ENCODE measurements at regions not wholly inside any gene's neighbourhood (a gene's known extent, or its start where the extent isn't known, plus 50 kb on each side); places are given as distances from the start of the nearest gene placed in this dataset.
"Not testable (repeated sequence)": the region's sequence is repeated elsewhere in the genome, so short reads cannot be mapped to it uniquely, and the experiment has no call there.

GRCh38 chr5:119752921-119753886 is 123.8 kb downstream of the FAM170A start:
- Mint-ChIP-seq H3K9me3 (ENCODE audit: unreplicated experiment) (no peaks in the 10 kb centered on the region), H3K36me3 (ENCODE audit: low read depth, unreplicated experiment) (no peaks in the 10 kb centered on the region), H3K27me3 (ENCODE audit: unreplicated experiment) (peaks cover 2% of the 10 kb centered on the region), H3K4me3 (ENCODE audit: unreplicated experiment) (no peak overlapping the region), H3K4me1 (ENCODE audit: unreplicated experiment) (no peaks in the 10 kb centered on the region), H3K27ac (ENCODE audit: unreplicated experiment) (no peak overlapping the region)
- TF ChIP-seq, protein P1, sequence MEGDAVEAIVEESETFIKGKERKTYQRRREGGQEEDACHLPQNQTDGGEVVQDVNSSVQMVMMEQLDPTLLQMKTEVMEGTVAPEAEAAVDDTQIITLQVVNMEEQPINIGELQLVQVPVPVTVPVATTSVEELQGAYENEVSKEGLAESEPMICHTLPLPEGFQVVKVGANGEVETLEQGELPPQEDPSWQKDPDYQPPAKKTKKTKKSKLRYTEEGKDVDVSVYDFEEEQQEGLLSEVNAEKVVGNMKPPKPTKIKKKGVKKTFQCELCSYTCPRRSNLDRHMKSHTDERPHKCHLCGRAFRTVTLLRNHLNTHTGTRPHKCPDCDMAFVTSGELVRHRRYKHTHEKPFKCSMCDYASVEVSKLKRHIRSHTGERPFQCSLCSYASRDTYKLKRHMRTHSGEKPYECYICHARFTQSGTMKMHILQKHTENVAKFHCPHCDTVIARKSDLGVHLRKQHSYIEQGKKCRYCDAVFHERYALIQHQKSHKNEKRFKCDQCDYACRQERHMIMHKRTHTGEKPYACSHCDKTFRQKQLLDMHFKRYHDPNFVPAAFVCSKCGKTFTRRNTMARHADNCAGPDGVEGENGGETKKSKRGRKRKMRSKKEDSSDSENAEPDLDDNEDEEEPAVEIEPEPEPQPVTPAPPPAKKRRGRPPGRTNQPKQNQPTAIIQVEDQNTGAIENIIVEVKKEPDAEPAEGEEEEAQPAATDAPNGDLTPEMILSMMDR (IDR thresholded peaks at IDR 0.05; ENCODE audit: unreplicated experiment), result no peak
- no peak for DNase-seq (ENCODE audit: low spot score)

DNA sequence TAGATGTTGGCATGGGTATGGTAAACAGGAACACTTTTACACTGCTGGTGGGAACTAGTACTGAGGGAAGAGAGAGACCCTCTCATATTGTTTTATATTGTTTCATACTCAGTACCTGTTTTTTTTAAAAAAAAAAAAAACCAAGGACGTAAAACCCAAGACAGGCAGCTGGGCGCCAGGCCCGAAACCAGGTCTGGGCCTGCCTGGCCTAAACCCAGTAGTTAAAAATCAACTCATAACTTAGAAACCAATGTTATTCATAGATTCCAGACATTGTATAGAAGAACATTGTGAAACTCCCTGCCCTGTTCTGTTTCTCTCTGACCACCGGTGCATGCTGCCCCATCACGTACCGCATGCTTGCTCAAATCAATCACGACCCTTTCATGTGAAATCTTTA is 125.5 kb downstream of the FAM170A start:
- H3K4me3 Mint-ChIP-seq (ENCODE audit: unreplicated experiment); H3K9me3 Mint-ChIP-seq (ENCODE audit: unreplicated experiment); H3K4me1 Mint-ChIP-seq (ENCODE audit: unreplicated experiment): not testable (repeated sequence)

DNA sequence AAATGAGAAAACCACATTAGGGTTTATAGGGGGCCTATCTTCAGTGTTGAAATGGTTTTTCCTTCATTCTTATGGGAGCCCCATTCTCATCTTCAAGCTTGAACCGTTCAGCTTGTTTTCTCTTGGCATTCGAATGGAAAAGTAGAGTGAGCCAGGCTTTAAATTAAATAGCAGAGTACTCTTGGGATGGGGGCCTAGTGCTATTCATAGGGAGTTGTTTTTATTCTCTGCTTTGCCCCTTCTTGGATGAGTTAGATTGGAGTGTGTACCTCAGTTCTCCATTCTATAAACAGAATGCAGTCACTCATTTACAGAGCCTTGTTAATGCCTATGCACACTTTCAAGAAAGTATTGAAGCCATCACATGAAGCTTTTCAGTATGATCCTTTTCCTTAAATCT is 127.9 kb downstream of the FAM170A start:
- H3K4me3 Mint-ChIP-seq (ENCODE audit: unreplicated experiment), result no peak overlapping the region
- H3K9me3 Mint-ChIP-seq (ENCODE audit: unreplicated experiment), result no peaks in the 10 kb centered on the region
- no peak for DNase-seq (ENCODE audit: low spot score)
- no peaks in the 10 kb centered on the region for H3K27me3 Mint-ChIP-seq (ENCODE audit: unreplicated experiment)
- no peaks in the 10 kb centered on the region for H3K36me3 Mint-ChIP-seq (ENCODE audit: low read depth, unreplicated experiment)
- no peaks in the 10 kb centered on the region for H3K4me1 Mint-ChIP-seq (ENCODE audit: unreplicated experiment)
- H3K27ac Mint-ChIP-seq (ENCODE audit: unreplicated experiment), result no peak overlapping the region
- TF ChIP-seq, protein P1 (IDR thresholded peaks at IDR 0.05; ENCODE audit: unreplicated experiment), result no peak

More for the DNA sequence above, 125.5 kb downstream of the FAM170A start:
- H3K27me3 Mint-ChIP-seq (ENCODE audit: unreplicated experiment); H3K36me3 Mint-ChIP-seq (ENCODE audit: low read depth, unreplicated experiment); H3K27ac Mint-ChIP-seq (ENCODE audit: unreplicated experiment); DNase-seq (ENCODE audit: low spot score): not testable (repeated sequence)

- H3K4me3 Mint-ChIP-seq (ENCODE audit: unreplicated experiment); H3K27ac Mint-ChIP-seq (ENCODE audit: unreplicated experiment); H3K27me3 Mint-ChIP-seq (ENCODE audit: unreplicated experiment); H3K9me3 Mint-ChIP-seq (ENCODE audit: unreplicated experiment); DNase-seq (ENCODE audit: low spot score); H3K4me1 Mint-ChIP-seq (ENCODE audit: unreplicated experiment); H3K36me3 Mint-ChIP-seq (ENCODE audit: low read depth, unreplicated experiment): not testable (repeated sequence)
These were observed 140.6 kb downstream of the FAM170A start for GRCh38 chr5:119769695-119770693.

DNA sequence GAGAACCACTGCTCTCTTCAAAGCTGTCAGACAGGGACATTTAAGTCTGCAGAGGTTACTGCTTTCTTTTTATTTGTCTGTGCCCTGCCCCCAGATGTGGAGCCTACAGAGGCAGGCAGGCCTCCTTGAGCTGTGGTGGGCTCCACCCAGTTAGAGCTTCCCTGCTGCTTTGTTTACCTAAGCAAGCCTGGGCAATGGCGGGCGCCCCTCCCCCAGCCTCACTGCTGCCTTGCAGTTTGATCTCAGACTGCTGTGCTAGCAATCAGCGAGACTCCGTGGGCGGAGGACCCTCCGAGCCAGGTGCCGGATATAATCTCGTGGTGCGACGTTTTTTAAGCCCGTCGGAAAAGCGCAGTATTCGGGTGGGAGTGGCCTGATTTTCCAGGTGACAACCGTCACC is 150.8 kb downstream of the FAM170A start:
- H3K4me1 Mint-ChIP-seq (ENCODE audit: unreplicated experiment); H3K9me3 Mint-ChIP-seq (ENCODE audit: unreplicated experiment); H3K36me3 Mint-ChIP-seq (ENCODE audit: low read depth, unreplicated experiment); H3K4me3 Mint-ChIP-seq (ENCODE audit: unreplicated experiment); H3K27me3 Mint-ChIP-seq (ENCODE audit: unreplicated experiment); DNase-seq (ENCODE audit: low spot score); H3K27ac Mint-ChIP-seq (ENCODE audit: unreplicated experiment): not testable (repeated sequence)

DNA sequence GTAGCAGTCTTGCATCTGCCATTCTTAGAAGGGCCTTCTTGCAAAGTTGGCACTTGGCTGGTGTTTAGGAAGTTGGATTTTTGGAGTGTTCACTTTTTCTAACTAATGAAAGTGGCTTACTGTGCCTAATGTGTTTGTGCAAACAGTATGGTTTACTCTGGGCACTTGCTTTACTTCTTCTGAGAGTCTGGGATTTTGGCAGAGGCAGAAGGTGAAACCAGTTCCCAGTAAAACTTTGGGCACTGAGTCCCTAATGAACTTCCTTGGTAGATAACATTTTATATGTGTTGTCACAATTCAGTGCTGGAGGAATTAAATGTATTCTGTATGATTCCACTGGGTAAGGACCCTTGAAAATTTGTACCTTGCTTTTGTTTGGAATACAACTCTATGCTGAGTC is 155.7 kb downstream of the FAM170A start:
- TF ChIP-seq, protein P1 (IDR thresholded peaks at IDR 0.05; ENCODE audit: unreplicated experiment), result no peak
- Mint-ChIP-seq H3K9me3 (ENCODE audit: unreplicated experiment) (no peaks in the 10 kb centered on the region), H3K27ac (ENCODE audit: unreplicated experiment) (no peak overlapping the region), H3K4me1 (ENCODE audit: unreplicated experiment) (no peaks in the 10 kb centered on the region), H3K4me3 (ENCODE audit: unreplicated experiment) (no peak overlapping the region), H3K27me3 (ENCODE audit: unreplicated experiment) (peaks cover 2% of the 10 kb centered on the region), H3K36me3 (ENCODE audit: low read depth, unreplicated experiment) (no peaks in the 10 kb centered on the region)
- DNase-seq (ENCODE audit: low spot score), result no peak
